IPS DF 6.9 (cell line): ENCODE measurements at regions not wholly inside any gene's neighbourhood (a gene's known extent, or its start where the extent isn't known, plus 50 kb on each side); places are given as distances from the start of the nearest gene placed in this dataset.

Experiments used
- DNase-seq: peaks from one replicate; pipeline ENCODE4 v3.0.0-alpha.2; 2013; ENCODE audit warnings: low read depth, low spot score
- H3K27ac ChIP-seq: one replicate; pipeline ENCODE4 v1.5.1; 2013; ENCODE audit warnings: low read length, control low read depth
- H3K27me3 ChIP-seq: 2 replicates; pipeline ENCODE4 v1.6.1; 2013; ENCODE audit warnings: mild to moderate bottlenecking, low read length; ENCODE audit not compliant: control insufficient read depth, insufficient read depth
- H3K36me3 ChIP-seq: 2 replicates; pipeline ENCODE4 v1.6.1; 2013; ENCODE audit warnings: low read length; ENCODE audit not compliant: control insufficient read depth, insufficient read depth
- H3K4me1 ChIP-seq: 2 replicates; pipeline ENCODE4 v1.6.1; 2013; ENCODE audit warnings: low read length; ENCODE audit not compliant: control insufficient read depth, insufficient read depth
- H3K4me3 ChIP-seq: 2 replicates; pipeline ENCODE4 v1.5.1; 2013; ENCODE audit warnings: mild to moderate bottlenecking, low read length
- H3K9me3 ChIP-seq: 2 replicates; pipeline ENCODE4 v1.6.1; 2013; ENCODE audit warnings: low read length, inconsistent platforms; ENCODE audit not compliant: control insufficient read depth, insufficient read depth
- WGBS: extraction: QIAGEN DNeasy Blood & Tissue Kit; methylation state at CpG from one replicate; pipeline ENCODE4 v1.1.7; 2013; ENCODE audit warnings: mixed read lengths, missing lambda C conversion rate; ENCODE audit not compliant: insufficient read length, insufficient coverage; 5-methylcytosine and 5-hydroxymethylcytosine counted together

- Histone ChIP-seq H3K27me3 (no peaks in the 10 kb centered on the region), H3K4me3 (no peak overlapping the region), H3K4me1 (peaks cover 3% of the 10 kb centered on the region; the same call in 1 of the 2 replicates), H3K9me3 (no peaks in the 10 kb centered on the region), H3K36me3 (no peaks in the 10 kb centered on the region), H3K27ac (no peak overlapping the region)
- DNase-seq, result no peak
- no CpG with 5 or more reads among the region's 4 CpGs for WGBS
Observed at GRCh38 chr6:164018133-164018532, 603.6 kb downstream of the QKI start.

- no peak for DNase-seq
- no peaks in the 10 kb centered on the region for H3K27me3 ChIP-seq
- no peaks in the 10 kb centered on the region for H3K9me3 ChIP-seq
- no peak overlapping the region for H3K27ac ChIP-seq
- peaks cover 3% of the 10 kb centered on the region; the same call in 1 of the 2 replicates for H3K4me1 ChIP-seq
- no peak overlapping the region for H3K4me3 ChIP-seq
- WGBS, result no CpG with 5 or more reads among the region's 6 CpGs
- H3K36me3 ChIP-seq, result no peaks in the 10 kb centered on the region
Observed at GRCh38 chr6:164016056-164016455, 601.5 kb downstream of the QKI start.

- H3K4me1 ChIP-seq, result peaks cover 3% of the 10 kb centered on the region; the same call in 1 of the 2 replicates
- H3K4me3 ChIP-seq, result no peak overlapping the region
- H3K27ac ChIP-seq, result no peak overlapping the region
- no peaks in the 10 kb centered on the region for H3K27me3 ChIP-seq
- peak; percentile 27 for DNase-seq
- WGBS, result no CpG with 5 or more reads among the region's 4 CpGs
- no peaks in the 10 kb centered on the region for H3K36me3 ChIP-seq
- H3K9me3 ChIP-seq, result no peaks in the 10 kb centered on the region
Observed at GRCh38 chr6:164015088-164015484, 600.6 kb downstream of the QKI start.

- WGBS, result no CpG with 5 or more reads among the region's 11 CpGs
- Histone ChIP-seq H3K27me3 (no peaks in the 10 kb centered on the region), H3K4me3 (no peak overlapping the region), H3K4me1 (peaks cover 3% of the 10 kb centered on the region; the same call in 1 of the 2 replicates), H3K9me3 (no peaks in the 10 kb centered on the region), H3K27ac (no peak overlapping the region), H3K36me3 (no peaks in the 10 kb centered on the region)
- DNase-seq, result no peak
Observed at GRCh38 chr6:164014346-164015087, 600.0 kb downstream of the QKI start.

- H3K27me3 ChIP-seq, result no peaks in the 10 kb centered on the region
- H3K4me3 ChIP-seq, result no peak overlapping the region
- no peaks in the 10 kb centered on the region for H3K9me3 ChIP-seq
- DNase-seq, result no peak
- H3K36me3 ChIP-seq, result no peaks in the 10 kb centered on the region
- H3K27ac ChIP-seq, result no peak overlapping the region
- WGBS, result no CpG with 5 or more reads among the region's 5 CpGs
- H3K4me1 ChIP-seq, result peaks cover 3% of the 10 kb centered on the region; the same call in 1 of the 2 replicates
Observed at GRCh38 chr6:164013480-164014208, 599.1 kb downstream of the QKI start.

GRCh38 chr6:164011321-164011720, 596.8 kb downstream of the QKI start:
- no peak overlapping the region for H3K27ac ChIP-seq
- DNase-seq, result no peak
- no peak overlapping the region for H3K4me3 ChIP-seq
- H3K4me1 ChIP-seq, result peaks cover 3% of the 10 kb centered on the region; the same call in 1 of the 2 replicates
- H3K36me3 ChIP-seq, result no peaks in the 10 kb centered on the region
- H3K27me3 ChIP-seq, result no peaks in the 10 kb centered on the region
- H3K9me3 ChIP-seq, result no peaks in the 10 kb centered on the region
- WGBS, result no CpG with 5 or more reads among the region's 2 CpGs

- Histone ChIP-seq H3K4me3 (no peak overlapping the region), H3K27ac (no peak overlapping the region), H3K36me3 (no peaks in the 10 kb centered on the region), H3K27me3 (no peaks in the 10 kb centered on the region), H3K4me1 (0 out of 2 replicates have a peak, but pooled peaks cover 3% of the 10 kb centered on the region), H3K9me3 (no peaks in the 10 kb centered on the region)
- no CpG with 5 or more reads among the region's 6 CpGs for WGBS
- DNase-seq, result no peak
Observed at GRCh38 chr6:164010441-164011103, 596.1 kb downstream of the QKI start.

- no peaks in the 10 kb centered on the region for H3K27me3 ChIP-seq
- WGBS, result no CpG with 5 or more reads among the region's 4 CpGs
- no peaks in the 10 kb centered on the region for H3K4me1 ChIP-seq
- H3K27ac ChIP-seq, result no peak overlapping the region
- no peak overlapping the region for H3K4me3 ChIP-seq
- H3K9me3 ChIP-seq, result no peaks in the 10 kb centered on the region
- DNase-seq, result no peak
- H3K36me3 ChIP-seq, result no peaks in the 10 kb centered on the region
Observed at GRCh38 chr6:164008902-164009301, 594.4 kb downstream of the QKI start.

GRCh38 chr6:164007881-164008280, 593.4 kb downstream of the QKI start:
- WGBS, result no CpG with 5 or more reads among the region's 7 CpGs

GRCh38 chr6:164006459-164006858, 591.9 kb downstream of the QKI start:
- H3K9me3 ChIP-seq, result no peaks in the 10 kb centered on the region
- no peak overlapping the region for H3K27ac ChIP-seq
- H3K36me3 ChIP-seq, result no peaks in the 10 kb centered on the region
- no peak overlapping the region for H3K4me3 ChIP-seq
- H3K27me3 ChIP-seq, result no peaks in the 10 kb centered on the region
- no CpG with 5 or more reads among the region's 6 CpGs for WGBS
- DNase-seq, result no peak
- no peaks in the 10 kb centered on the region for H3K4me1 ChIP-seq

More at GRCh38 chr6:164007881-164008280, 593.4 kb downstream of the QKI start:
- H3K36me3 ChIP-seq, result no peaks in the 10 kb centered on the region
- H3K4me3 ChIP-seq, result no peak overlapping the region
- no peak for DNase-seq
- no peaks in the 10 kb centered on the region for H3K27me3 ChIP-seq
- H3K9me3 ChIP-seq, result no peaks in the 10 kb centered on the region
- H3K27ac ChIP-seq, result no peak overlapping the region
- H3K4me1 ChIP-seq, result no peaks in the 10 kb centered on the region
